Mucosa of descending colon (tissue), 3 donors: ENCODE measurements at regions not wholly inside any gene's neighbourhood (a gene's known extent, or its start where the extent isn't known, plus 50 kb on each side); places are given as distances from the start of the nearest gene placed in this dataset.
"Not testable (repeated sequence)": the region's sequence is repeated elsewhere in the genome, so short reads cannot be mapped to it uniquely, and the experiment has no call there.

Source experiments
- ATAC-seq: fragments of 200-7000 bp; cut with Tn5 transposase; one replicate; pipeline ENCODE4 v1.9.1; 2020; ENCODE audit warnings: mild to moderate bottlenecking, moderate library complexity
- DNase-seq, 3 donors: peaks; one replicate each; pipeline ENCODE4 v3.0.0-alpha.2; 2020
- H3K36me3 ChIP-seq: fragments of 200-600 bp; one replicate; pipeline ENCODE4 v1.8.0; 2021; ENCODE audit warnings: low read depth, mild to moderate bottlenecking
- H3K4me1 ChIP-seq: fragments of 200-600 bp; one replicate; pipeline ENCODE4 v1.8.0; 2021; ENCODE audit warnings: low read depth, mild to moderate bottlenecking
- H3K4me3 ChIP-seq: fragments of 200-600 bp; one replicate; pipeline ENCODE4 v1.8.0; 2021; ENCODE audit warnings: mild to moderate bottlenecking
- H3K9me3 ChIP-seq: fragments of 200-600 bp; one replicate; pipeline ENCODE4 v1.8.0; 2021; ENCODE audit warnings: mild to moderate bottlenecking
- CTCF ChIP-seq: fragments of 200-600 bp; IDR thresholded peaks from one replicate; pipeline ENCODE4 v1.8.0; 2022; ENCODE audit warnings: antibody characterized with exemption, mild to moderate bottlenecking
- intact Hi-C, 2 donors: fragments of 100-400 bp; cut with DNase I in 1 of 2; cut with micrococcal nuclease in 1 of 2; formaldehyde crosslinking; loops; one replicate each; pipeline versions ENCODE4 v1.11.0 to v1.11.1; 2022; cut with DNase I, micrococcal nuclease
- donor health status: DM: no; HTN: no; CAD: no; lungs with moderate emphysema.
- donor health status: DM: no; HTN: no; CAD: no.
- donor health status: DM: no; HTN: yes; CAD: no.

GRCh38 chr20:51272401-51272800 is 249.5 kb upstream of the KCNG1 start:
- no peak overlapping the region for H3K4me3 ChIP-seq
- no peak for DNase-seq

GRCh38 chr20:51271931-51272330 is 249.0 kb upstream of the KCNG1 start:
- Histone ChIP-seq H3K36me3 (no peaks in the 10 kb centered on the region), H3K4me3 (no peak overlapping the region), H3K4me1 (no peaks in the 10 kb centered on the region), H3K9me3 (no peaks in the 10 kb centered on the region)
- no peak for DNase-seq
- no peak for ATAC-seq
- TF ChIP-seq CTCF, result no peak
- intact Hi-C loops, result no loop called here

More at GRCh38 chr20:51272401-51272800, 249.5 kb upstream of the KCNG1 start:
- Histone ChIP-seq H3K4me1 (no peaks in the 10 kb centered on the region), H3K9me3 (no peaks in the 10 kb centered on the region), H3K36me3 (no peaks in the 10 kb centered on the region)
- intact Hi-C loops, result no loop called here
- no peak for ATAC-seq
- TF ChIP-seq CTCF, result no peak

GRCh38 chr20:51271289-51271688 is 248.4 kb upstream of the KCNG1 start:
- DNase-seq, ATAC-seq, H3K36me3 ChIP-seq, intact Hi-C loops, H3K4me3 ChIP-seq, H3K9me3 ChIP-seq, H3K4me1 ChIP-seq: not testable (repeated sequence)

GRCh38 chr20:51269671-51270070 is 246.8 kb upstream of the KCNG1 start:
- DNase-seq (no peak), ATAC-seq (no peak)
- TF ChIP-seq CTCF, result no peak
- Histone ChIP-seq H3K4me3 (no peak overlapping the region), H3K9me3 (no peaks in the 10 kb centered on the region), H3K36me3 (no peaks in the 10 kb centered on the region), H3K4me1 (no peaks in the 10 kb centered on the region)
- intact Hi-C loops, result no loop called here

- ATAC-seq, result no peak
- intact Hi-C loops, result no loop called here
- no peaks in the 10 kb centered on the region for H3K4me1 ChIP-seq
- no peak for TF ChIP-seq CTCF
- H3K4me3 ChIP-seq, result no peak overlapping the region
- H3K9me3 ChIP-seq, result no peaks in the 10 kb centered on the region
- no peak for DNase-seq
- no peaks in the 10 kb centered on the region for H3K36me3 ChIP-seq
These were observed 244.8 kb upstream of the KCNG1 start for GRCh38 chr20:51267679-51268078.

GRCh38 chr20:51266353-51266752 is 243.4 kb upstream of the KCNG1 start:
- H3K36me3 ChIP-seq, result no peaks in the 10 kb centered on the region
- intact Hi-C loops, result no loop called here
- H3K9me3 ChIP-seq, result no peaks in the 10 kb centered on the region
- DNase-seq (no peak), ATAC-seq (no peak)
- no peaks in the 10 kb centered on the region for H3K4me1 ChIP-seq
- no peak for TF ChIP-seq CTCF
- no peak overlapping the region for H3K4me3 ChIP-seq
